ENCODE measurements at regions not wholly inside any gene's neighbourhood (a gene's known extent, or its start where the extent isn't known, plus 50 kb on each side); places are given as distances from the start of the nearest gene placed in this dataset.

DNA sequence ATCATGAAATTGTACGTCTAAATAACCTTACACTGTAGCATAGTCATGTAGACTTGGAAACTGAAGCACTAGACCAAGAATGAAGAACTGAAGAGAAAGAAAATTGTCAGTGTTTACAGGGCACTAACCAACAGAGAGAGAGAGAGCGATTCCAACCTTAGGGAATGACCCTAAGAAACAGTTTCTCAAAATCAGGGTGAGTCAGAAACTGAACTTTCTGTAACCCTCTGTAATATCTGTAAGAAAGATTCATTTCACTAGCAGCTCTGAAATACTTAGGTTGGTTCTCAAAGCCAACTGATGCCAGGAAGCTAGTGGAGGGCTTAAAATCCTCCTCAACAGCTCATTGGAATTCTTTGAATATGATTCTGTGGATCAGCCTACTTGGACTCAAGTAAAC, 936.9 kb downstream of the EFNB2 start:
- TF ChIP-seq, protein P1, sequence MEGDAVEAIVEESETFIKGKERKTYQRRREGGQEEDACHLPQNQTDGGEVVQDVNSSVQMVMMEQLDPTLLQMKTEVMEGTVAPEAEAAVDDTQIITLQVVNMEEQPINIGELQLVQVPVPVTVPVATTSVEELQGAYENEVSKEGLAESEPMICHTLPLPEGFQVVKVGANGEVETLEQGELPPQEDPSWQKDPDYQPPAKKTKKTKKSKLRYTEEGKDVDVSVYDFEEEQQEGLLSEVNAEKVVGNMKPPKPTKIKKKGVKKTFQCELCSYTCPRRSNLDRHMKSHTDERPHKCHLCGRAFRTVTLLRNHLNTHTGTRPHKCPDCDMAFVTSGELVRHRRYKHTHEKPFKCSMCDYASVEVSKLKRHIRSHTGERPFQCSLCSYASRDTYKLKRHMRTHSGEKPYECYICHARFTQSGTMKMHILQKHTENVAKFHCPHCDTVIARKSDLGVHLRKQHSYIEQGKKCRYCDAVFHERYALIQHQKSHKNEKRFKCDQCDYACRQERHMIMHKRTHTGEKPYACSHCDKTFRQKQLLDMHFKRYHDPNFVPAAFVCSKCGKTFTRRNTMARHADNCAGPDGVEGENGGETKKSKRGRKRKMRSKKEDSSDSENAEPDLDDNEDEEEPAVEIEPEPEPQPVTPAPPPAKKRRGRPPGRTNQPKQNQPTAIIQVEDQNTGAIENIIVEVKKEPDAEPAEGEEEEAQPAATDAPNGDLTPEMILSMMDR (IDR thresholded peaks at IDR 0.05): no peak
- TF ChIP-seq POLR2A (IDR thresholded peaks at IDR 0.05): no peak
- TF ChIP-seq POLR2AphosphoS5 (IDR thresholded peaks at IDR 0.05): no peak
- TF ChIP-seq EP300 (IDR thresholded peaks at IDR 0.05): no peak

All from gastroesophageal sphincter (tissue), 3 donors.